Panc1 (cell line): ENCODE measurements at regions not wholly inside any gene's neighbourhood (a gene's known extent, or its start where the extent isn't known, plus 50 kb on each side); places are given as distances from the start of the nearest gene placed in this dataset.

Experiments
- ATAC-seq: fragments of 200-7000 bp; cut with Tn5 transposase; 2 replicates; pipeline ENCODE4 v1.9.1; 2020; ENCODE audit warnings: mild to moderate bottlenecking, moderate library complexity
- BruUV-seq: library from RNA; stranded (reverse); fragments of 400-500 nt; replicated peaks from 2 replicates; lab custom pipeline; 2021; lab: Mats Ljungman, UMichigan
- CTCF ChIA-PET: fragments of 300-600 bp; sonication (Branson Sonifier 250); formaldehyde crosslinking; loops from one replicate; lab custom pipeline; 2022; ENCODE audit warnings: antibody characterized with exemption; lab: Charles Lee
- POLR2A ChIA-PET: fragments of 300-600 bp; sonication (Branson Sonifier 250); formaldehyde crosslinking; loops from one replicate; lab custom pipeline; 2022; ENCODE audit warnings: antibody characterized with exemption; lab: Charles Lee
- DNase-seq: peaks from one replicate; pipeline ENCODE4 v3.0.0-alpha.2; 2010; ENCODE audit warnings: low read depth, low spot score
- H3K27ac ChIP-seq: 2 replicates; pipeline ENCODE4 v1.5.1; 2011; ENCODE audit warnings: mild to moderate bottlenecking, low read length, inconsistent platforms
- H3K27me3 ChIP-seq: fragments of 200-500 bp; sonication (Bioruptor generic); 2 replicates; pipeline ENCODE4 v1.6.0; 2014; ENCODE audit warnings: low read length, inconsistent platforms; ENCODE audit not compliant: control insufficient read depth, insufficient read depth
- H3K36me3 ChIP-seq: fragments of 200-500 bp; sonication (Bioruptor generic); 2 replicates; pipeline ENCODE4 v1.5.1; 2014; ENCODE audit warnings: inconsistent platforms, mild to moderate bottlenecking, low read length, moderate library complexity; ENCODE audit not compliant: control insufficient read depth, insufficient read depth
- H3K4me1 ChIP-seq: 2 replicates; pipeline ENCODE4 v1.5.1; 2011; ENCODE audit warnings: inconsistent platforms, mild to moderate bottlenecking, low read length, moderate library complexity; ENCODE audit not compliant: control insufficient read depth, insufficient read depth
- H3K4me3 ChIP-seq, 2 experiments: 2 replicates each; pipeline ENCODE4 v1.5.1; 2011 to 2012; ENCODE audit warnings: low read depth in 2 of 2, low read length in 2 of 2, mild to moderate bottlenecking in 2 of 2, inconsistent platforms in 1 of 2, moderate library complexity in 1 of 2
- H3K9me3 ChIP-seq: fragments of 200-500 bp; sonication (Bioruptor generic); 2 replicates; pipeline ENCODE4 v1.5.1; 2014; ENCODE audit warnings: low read depth, mild to moderate bottlenecking, inconsistent platforms, low read length, moderate library complexity; ENCODE audit not compliant: control insufficient read depth, insufficient read depth
- POLR2AphosphoS5 ChIP-seq: IDR thresholded peaks from 2 replicates; pipeline ENCODE4 v1.6.1; 2012; ENCODE audit warnings: mild to moderate bottlenecking, low read depth, low read length, moderate library complexity
- SIN3A ChIP-seq: IDR thresholded peaks from 2 replicates; pipeline ENCODE4 v1.6.1; 2012; ENCODE audit warnings: low read depth, mild to moderate bottlenecking, low read length, moderate library complexity, borderline replicate concordance; ENCODE audit not compliant: insufficient read depth
- TCF7L2 ChIP-seq: IDR thresholded peaks from 2 replicates; pipeline ENCODE4 v1.6.1; 2011; ENCODE audit warnings: mild to moderate bottlenecking, low read depth, low read length, inconsistent platforms
- in situ Hi-C: cut with HindIII; loops from 2 replicates; pipeline ENCODE4 v1.10.0; 2016; ENCODE audit warnings: low sequenced_read_pairs, low pct_unique_long_range_greater_than_20kb
- intact Hi-C: fragments of 100-400 bp; cut with micrococcal nuclease; formaldehyde crosslinking; loops from one replicate; pipeline ENCODE4 v1.10.0; 2022; ENCODE audit not compliant: unreplicated experiment
- TF ChIP-seq, protein P1 (sequence below), 2 experiments: IDR thresholded peaks; 2 replicates each; pipeline ENCODE4 v1.6.1; 2011 to 2012; ENCODE audit warnings: low read depth in 2 of 2, control low read depth in 1 of 2, low read length in 1 of 2, mild to moderate bottlenecking in 1 of 2, moderate library complexity in 1 of 2; ENCODE audit not compliant: insufficient read depth in 1 of 2
- TF ChIP-seq, protein P2 (sequence below): fragments of 450-650 bp; IDR thresholded peaks from 2 replicates; pipeline ENCODE4 v1.5.1; 2017; ENCODE audit warnings: mild to moderate bottlenecking

- TF ChIP-seq POLR2AphosphoS5: no peak
- TF ChIP-seq TCF7L2: no peak
- TF ChIP-seq, protein P1, sequence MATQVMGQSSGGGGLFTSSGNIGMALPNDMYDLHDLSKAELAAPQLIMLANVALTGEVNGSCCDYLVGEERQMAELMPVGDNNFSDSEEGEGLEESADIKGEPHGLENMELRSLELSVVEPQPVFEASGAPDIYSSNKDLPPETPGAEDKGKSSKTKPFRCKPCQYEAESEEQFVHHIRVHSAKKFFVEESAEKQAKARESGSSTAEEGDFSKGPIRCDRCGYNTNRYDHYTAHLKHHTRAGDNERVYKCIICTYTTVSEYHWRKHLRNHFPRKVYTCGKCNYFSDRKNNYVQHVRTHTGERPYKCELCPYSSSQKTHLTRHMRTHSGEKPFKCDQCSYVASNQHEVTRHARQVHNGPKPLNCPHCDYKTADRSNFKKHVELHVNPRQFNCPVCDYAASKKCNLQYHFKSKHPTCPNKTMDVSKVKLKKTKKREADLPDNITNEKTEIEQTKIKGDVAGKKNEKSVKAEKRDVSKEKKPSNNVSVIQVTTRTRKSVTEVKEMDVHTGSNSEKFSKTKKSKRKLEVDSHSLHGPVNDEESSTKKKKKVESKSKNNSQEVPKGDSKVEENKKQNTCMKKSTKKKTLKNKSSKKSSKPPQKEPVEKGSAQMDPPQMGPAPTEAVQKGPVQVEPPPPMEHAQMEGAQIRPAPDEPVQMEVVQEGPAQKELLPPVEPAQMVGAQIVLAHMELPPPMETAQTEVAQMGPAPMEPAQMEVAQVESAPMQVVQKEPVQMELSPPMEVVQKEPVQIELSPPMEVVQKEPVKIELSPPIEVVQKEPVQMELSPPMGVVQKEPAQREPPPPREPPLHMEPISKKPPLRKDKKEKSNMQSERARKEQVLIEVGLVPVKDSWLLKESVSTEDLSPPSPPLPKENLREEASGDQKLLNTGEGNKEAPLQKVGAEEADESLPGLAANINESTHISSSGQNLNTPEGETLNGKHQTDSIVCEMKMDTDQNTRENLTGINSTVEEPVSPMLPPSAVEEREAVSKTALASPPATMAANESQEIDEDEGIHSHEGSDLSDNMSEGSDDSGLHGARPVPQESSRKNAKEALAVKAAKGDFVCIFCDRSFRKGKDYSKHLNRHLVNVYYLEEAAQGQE (IDR thresholded peaks at IDR 0.05; ENCODE audit: insufficient read depth in 1 of 2, low read depth in 2 of 2, low read length in 1 of 2): no peak
- TF ChIP-seq, protein P2, sequence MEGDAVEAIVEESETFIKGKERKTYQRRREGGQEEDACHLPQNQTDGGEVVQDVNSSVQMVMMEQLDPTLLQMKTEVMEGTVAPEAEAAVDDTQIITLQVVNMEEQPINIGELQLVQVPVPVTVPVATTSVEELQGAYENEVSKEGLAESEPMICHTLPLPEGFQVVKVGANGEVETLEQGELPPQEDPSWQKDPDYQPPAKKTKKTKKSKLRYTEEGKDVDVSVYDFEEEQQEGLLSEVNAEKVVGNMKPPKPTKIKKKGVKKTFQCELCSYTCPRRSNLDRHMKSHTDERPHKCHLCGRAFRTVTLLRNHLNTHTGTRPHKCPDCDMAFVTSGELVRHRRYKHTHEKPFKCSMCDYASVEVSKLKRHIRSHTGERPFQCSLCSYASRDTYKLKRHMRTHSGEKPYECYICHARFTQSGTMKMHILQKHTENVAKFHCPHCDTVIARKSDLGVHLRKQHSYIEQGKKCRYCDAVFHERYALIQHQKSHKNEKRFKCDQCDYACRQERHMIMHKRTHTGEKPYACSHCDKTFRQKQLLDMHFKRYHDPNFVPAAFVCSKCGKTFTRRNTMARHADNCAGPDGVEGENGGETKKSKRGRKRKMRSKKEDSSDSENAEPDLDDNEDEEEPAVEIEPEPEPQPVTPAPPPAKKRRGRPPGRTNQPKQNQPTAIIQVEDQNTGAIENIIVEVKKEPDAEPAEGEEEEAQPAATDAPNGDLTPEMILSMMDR: no peak
- TF ChIP-seq SIN3A: no peak
- Histone ChIP-seq H3K27ac (no peak overlapping the region), H3K4me3 (no peak overlapping the region), H3K36me3 (no peaks in the 10 kb centered on the region), H3K9me3 (peaks cover 2% of the 10 kb centered on the region; the same call in 1 of the 2 replicates), H3K27me3 (no peaks in the 10 kb centered on the region), H3K4me1 (no peaks in the 10 kb centered on the region)
- no peak for ATAC-seq
- POLR2A ChIA-PET: no interaction called here
- DNase-seq: no peak
- in situ Hi-C loops (no loop called here), intact Hi-C loops (no loop called here)
- CTCF ChIA-PET: no interaction called here
- BruUV-seq: no TSS peak
Observed at GRCh38 chr12:90562671-90563070, 392.3 kb downstream of the CCER1 start.

GRCh38 chr12:90548595-90548994, 406.4 kb downstream of the CCER1 start:
- no peaks in the 10 kb centered on the region for H3K4me1 ChIP-seq
- in situ Hi-C loops: no loop called here
- POLR2A ChIA-PET: no interaction called here
- DNase-seq (no peak), ATAC-seq (no peak)
- H3K27me3 ChIP-seq: no peaks in the 10 kb centered on the region
- no peaks in the 10 kb centered on the region for H3K36me3 ChIP-seq
- H3K9me3 ChIP-seq: no peaks in the 10 kb centered on the region
- intact Hi-C loops: no loop called here
- H3K27ac ChIP-seq: no peak overlapping the region
- H3K4me3 ChIP-seq: no peak overlapping the region
- CTCF ChIA-PET: no interaction called here
- TF ChIP-seq, protein P2: no peak
- TF ChIP-seq POLR2AphosphoS5 (no peak), TCF7L2 (no peak), SIN3A (no peak)
- TF ChIP-seq, protein P1 (IDR thresholded peaks at IDR 0.05; ENCODE audit: insufficient read depth in 1 of 2, low read depth in 2 of 2, low read length in 1 of 2): no peak
- no TSS peak for BruUV-seq
